Dermis microvascular lymphatic vessel endothelial cell (primary cell): ENCODE measurements at regions not wholly inside any gene's neighbourhood (a gene's known extent, or its start where the extent isn't known, plus 50 kb on each side); places are given as distances from the start of the nearest gene placed in this dataset.

ENCODE experiments used
- DNase-seq, 2 donors: peaks; one replicate each; pipeline versions ENCODE4 v3.0.0 to v3.0.0-alpha.2; 2010; ENCODE audit warnings: low read depth in 2 of 2

DNA sequence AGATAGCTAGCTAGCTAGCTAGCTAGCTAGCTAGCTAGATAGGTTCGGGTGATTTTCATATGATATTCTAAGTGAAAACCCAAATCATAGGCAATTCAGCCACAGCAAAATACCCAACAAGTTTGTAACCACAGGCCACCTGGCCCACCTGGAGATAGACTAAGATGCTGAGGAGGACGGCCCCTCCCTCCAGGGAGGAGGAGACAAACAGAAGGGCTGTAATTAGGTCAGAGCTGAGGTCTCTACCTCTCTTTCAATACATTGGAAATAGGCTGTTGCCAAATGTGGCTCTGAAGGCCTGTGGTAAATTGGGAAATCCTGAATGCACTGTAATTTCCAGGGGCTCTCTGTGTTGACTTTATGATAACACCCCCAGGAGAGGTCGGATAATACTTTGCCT lies 382.2 kb downstream of the FGF9 start:
- no peak for DNase-seq

DNA sequence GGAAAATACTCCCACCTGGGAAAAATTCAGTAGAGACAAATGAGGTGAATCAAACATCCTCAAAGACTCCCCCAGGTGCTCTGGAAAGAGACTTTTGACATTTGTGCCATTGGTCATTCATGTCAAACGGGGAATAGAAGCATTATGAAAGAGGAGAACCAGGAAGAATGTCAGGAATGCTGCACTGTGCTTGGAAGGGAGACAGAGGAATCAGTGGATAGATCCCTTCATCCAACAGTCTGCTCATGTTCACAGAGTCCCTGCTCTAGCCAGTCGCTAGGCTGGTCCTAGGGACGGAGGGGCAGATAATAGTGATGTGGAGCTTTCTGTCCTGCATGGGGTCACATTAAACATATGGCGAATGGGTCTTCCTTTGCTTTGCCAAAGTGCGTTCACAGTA lies 384.4 kb downstream of the FGF9 start:
- no peak for DNase-seq

DNA sequence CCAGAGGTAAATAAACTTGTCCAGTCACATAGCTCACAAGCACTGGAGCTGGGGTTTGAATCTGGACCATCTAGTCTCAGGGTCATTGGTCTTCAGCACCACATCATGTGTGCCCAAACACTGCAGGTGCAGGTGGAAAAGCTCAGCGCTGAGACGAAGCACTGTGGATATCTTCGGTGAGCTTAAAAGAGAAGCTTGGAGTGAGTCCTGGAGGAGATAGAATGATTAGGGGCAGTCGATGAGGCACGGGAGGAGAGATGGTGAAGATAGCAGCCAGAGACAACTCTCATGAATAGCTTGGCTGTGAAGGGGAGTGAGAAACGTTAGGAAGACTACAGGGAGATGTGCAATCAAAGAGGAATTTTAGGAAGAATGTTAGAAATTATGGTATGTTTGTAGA lies 389.3 kb downstream of the FGF9 start:
- DNase-seq = no peak

DNA sequence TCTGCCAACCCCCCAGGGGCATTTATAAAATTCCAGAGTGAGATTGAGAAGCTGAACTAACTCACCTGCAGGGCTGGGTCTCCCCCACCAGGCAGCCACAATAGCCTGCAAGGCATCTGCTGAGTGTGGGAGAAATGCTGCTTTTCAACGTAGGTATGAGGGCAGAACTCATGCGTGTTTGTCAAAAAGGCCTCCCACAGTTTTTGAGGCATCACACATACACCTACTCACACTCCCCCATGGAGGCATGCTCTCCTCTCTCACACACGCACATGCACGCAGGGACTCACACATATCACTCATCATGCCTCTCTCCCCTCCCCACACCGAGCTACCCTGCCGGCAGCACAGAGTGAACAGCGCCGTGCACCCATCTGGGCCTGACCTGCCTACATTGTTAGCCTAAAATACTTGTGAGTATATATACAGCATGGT lies 390.5 kb downstream of the FGF9 start:
- no peak for DNase-seq

DNA sequence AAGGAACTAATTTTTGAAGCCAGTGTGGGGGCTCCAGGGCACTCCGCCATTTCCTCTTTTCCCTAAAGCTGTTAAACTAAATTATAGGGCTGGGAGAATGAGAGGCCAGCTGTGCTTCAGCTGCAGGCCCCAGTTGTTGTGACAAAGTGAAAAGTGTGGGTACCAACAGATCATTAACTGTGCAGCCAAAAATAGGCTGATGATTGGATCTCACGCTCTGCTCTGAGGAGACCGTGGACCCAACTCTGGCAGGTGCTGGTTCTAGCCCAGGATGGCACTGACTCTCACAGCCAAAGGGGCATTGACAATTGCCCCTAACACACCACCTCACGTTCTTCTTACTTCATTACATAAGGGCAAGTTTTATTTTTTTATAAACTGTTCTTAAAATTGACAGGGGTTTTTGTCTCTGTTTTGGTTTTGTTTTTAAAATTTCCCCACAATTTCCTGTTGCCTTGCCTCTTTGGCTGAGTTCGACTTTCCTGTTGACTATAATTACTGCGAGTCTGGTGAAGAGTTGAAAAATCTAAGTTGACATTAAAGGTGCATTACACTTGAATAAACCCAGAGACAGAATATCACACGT lies 391.0 kb downstream of the FGF9 start:
- DNase-seq = no peak

DNA sequence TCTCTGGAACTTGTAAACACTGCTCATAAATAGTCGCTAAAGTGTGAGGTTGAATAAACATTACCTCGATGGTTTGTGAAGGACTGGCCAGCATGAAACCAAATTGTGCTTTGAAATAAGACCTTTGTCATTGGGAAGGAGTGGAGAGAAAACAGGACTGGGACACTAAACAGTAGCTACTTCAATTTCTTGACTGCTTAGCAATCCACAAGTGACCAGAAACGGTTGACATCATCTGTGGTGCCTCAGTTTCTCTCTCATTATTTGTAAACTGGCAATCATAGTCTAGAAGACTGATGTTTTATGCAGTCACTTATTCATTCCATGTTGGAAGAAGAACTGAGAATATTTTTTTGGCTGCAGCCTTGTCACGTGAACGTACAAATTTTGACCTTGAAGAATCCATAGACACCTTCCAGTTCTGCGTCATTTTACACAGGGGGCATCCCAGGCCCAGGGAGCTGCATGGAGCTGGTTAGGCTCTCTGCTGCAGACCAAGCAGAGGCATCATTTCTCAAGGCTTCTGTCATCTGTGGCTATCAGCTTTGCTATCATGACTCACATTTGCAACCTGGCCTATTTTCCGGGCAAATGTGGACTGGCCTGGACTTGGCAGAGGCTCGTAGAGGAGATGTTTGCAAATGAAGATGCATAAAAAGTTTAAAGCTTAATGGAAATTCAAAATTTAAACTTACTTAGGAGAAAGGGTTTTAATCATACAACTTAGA lies 391.8 kb downstream of the FGF9 start:
- no peak for DNase-seq

DNA sequence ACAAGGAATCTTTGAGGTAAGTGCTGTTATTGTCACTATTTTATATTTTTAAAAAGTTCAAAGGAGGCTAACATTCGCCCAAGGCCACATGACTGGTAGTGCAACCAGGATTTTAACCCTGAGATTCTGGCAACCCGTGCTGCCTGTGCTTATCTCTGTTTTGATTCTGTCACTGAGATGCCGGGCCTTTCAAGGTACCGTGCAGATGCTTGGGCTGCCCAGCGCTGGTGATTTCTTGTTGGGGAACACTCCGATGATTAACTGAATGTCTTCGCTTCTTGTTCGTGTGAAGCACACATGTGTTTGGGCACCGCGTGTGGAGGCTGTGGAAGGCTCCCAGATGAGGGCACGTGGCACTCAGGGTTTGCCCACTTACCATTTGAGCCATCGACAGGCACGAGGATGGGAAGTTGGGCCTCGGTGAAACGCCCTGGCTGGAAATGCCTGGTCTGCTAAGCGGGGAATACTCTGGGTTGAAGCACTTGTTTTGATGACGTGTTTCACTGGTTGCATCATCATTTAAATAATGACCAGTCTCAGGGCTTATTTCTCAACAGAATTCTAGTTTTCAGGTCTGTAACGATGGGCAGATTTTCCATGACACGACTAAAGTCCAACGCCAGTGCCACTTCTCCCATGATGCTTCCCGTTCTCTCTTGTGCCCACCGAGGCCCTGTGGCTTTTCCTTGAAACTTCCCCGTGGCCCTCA lies 392.7 kb downstream of the FGF9 start:
- DNase-seq = no peak

DNA sequence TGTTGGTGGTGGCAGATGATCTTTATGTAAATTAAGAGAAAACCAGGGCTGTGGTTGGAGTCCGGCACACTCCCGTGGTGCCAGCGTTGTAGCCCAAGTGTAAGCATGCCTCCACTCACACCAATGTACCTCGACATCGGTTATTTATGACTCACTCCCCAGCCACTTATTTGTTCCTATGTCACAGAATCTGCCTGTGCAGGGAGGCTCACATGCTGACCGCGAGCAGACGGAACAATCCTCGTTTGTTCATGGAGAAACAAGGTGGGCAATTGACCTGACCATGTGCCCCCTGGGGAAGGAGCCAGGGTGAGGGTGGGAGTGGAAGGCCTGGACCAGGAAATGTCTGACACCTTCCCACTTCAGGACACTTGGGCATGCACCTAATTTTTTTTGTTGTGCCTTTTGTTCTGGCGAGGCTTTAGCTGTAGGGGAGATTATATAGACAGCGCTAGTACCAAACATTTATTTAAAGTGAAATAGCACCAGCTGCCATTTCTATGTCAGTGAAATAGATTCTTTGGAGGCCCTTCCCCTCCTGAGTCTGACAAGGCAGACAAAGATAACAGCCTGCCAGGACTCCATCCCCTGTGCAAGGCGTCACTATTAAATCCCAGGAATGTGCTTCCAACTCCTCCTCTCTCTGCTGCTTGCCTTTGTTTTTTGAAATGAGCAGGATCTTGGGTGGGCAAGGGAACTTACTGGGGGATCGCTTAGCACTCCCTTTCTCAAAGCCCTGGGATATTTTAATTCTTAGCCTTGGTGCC lies 394.2 kb downstream of the FGF9 start:
- DNase-seq = no peak

DNA sequence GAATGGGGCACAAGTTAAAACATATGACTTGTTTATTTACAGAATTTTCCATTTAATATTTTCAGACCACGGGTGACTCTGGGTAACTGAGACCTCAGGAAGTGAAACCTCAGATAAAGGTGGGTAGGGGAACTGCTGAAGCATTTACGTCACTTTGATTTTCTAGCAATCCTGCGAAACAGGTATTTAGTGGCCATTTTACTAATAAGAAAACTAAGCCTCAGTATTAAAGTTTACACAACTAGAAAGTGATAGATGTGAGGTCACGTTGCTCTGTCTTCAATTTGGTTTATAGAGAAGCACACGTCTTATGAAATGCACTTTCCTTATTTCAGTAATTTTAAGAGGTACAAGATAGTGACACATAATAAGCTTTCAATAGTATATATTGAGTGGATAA lies 402.8 kb downstream of the FGF9 start:
- no peak for DNase-seq

DNA sequence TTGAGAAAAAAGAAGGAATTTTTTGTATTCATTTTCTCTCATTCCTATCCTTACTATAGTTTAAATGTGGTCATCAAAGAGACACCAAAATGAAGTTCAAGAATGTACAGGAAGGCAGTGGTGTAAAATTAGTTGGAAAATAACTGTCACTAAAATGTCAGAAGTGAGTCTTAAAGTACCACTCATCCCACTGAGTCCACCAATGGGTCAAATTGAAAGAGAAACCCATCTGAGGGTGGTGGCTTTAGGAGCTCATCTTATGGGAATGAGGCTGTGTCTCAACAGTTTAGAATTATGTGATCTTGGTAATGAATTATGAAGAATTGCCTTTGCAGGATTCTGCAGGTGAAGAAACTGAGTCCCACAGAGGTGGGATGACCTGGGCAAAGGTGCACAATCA lies 403.5 kb downstream of the FGF9 start:
- no peak for DNase-seq

DNA sequence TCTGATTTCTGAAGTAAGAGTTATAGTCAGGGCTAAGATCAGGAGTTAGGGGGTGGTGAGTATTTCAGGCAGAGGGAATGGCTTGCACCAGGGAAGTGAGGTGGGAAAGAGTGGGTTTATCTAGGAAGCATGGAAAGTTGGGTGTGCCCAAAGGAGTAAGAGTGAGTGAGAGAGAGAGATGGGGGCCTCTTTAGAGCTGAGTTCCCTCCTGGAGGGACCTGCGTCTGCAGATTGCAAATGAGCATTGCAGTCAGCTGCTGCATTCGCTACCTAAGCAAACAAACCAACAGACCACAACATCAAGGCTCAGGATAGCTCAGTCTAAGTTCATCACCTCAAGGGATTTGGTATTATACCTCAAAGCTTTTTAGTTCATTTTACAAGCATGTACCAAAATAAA lies 405.8 kb downstream of the FGF9 start:
- no peak for DNase-seq

DNA sequence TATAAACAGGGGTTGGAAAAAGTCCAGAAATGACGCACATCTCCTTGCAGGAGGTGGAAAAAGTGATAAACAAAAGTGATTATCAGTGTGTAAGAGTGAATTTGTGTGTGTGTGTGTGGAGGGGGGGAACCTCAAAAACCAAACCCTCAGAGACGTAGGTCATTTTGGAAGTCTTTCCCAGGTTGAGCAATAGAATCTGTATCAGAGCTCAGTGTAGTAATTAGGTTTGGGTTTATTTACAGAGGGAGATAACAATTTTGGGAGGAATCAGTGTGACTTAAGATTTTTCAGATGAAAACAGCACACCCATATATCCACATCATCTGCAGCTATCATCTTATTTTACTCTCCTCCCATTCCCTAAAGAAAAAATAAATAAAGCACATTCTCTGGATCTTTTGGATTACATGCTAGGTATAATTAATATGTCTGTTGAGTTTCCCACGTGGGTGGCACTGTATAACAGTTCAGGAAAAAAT lies 406.4 kb downstream of the FGF9 start:
- no peak for DNase-seq

DNA sequence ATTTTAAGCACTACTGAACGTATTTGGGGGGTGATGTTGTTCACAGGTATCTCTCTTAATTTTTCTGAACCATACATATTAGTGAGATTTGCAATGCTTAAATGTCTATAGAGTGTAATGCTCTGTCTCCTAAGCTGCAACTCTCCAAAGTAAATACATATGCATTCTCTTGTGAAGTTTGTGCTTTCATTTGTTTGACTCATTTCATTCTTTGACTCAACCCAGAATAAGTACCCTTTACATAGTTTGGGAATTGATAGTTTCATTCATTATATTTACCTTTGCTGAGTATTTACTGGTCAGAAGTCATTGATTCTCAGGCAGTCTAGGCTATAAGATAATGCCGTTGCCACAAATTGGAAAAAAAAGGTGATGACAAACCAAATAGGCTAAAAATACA lies 406.9 kb downstream of the FGF9 start:
- no peak for DNase-seq

DNA sequence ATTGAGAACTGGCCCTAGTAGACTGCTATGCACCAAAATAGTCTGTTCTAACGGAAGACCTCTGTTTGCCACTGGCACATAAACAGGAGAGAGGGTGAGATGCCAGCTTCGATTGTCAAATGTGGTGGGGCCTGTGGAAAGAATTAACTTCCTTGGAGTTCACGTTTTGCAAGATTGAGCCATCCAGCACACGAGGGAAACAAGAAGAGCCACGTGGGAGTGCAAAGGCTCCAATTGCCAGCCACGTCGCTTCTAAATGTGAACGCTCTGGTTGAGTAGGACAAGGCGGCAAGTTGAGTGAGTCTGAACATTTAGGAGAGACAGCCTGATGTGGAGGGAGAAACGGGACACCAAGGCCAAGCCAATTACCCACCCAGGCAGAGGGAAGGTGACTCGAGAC lies 409.1 kb downstream of the FGF9 start:
- no peak for DNase-seq

DNA sequence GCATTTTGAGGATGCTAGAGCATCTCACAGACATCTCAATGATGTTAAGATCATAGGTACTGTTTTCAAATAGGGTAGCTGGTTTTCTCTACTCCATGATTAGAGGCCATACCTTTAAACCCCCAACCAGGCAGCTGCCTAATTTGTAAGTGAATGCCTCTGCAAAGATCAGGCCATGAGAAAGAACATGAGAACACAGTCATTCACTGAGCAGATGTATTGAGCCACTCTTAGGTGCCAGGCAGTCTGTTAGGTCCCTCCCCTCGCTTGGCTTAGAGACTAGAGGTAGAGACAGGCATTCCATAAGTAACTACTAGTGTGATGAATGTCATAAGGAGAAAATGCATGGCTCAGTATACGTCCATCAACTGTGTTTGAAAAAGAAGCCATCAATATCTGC lies 410.0 kb downstream of the FGF9 start:
- no peak for DNase-seq

DNA sequence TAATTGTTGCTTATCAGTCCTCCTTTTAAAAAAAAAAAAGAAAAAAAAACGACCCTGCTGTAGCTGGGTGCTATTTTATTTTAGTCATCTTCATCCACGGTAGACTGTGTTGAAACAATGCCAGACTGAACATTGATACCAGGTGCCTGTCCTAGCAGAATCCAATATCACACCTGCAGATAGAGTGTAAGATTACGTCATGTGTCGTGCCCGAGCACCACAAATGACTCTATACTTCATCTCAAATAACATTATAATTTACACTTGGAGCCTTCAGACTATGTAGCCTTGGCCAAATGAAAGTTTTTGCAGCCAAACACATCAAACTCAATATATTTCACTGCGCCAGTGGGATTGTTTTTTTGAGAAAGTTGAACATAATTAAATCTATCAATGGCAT lies 410.6 kb downstream of the FGF9 start:
- DNase-seq = no peak

DNA sequence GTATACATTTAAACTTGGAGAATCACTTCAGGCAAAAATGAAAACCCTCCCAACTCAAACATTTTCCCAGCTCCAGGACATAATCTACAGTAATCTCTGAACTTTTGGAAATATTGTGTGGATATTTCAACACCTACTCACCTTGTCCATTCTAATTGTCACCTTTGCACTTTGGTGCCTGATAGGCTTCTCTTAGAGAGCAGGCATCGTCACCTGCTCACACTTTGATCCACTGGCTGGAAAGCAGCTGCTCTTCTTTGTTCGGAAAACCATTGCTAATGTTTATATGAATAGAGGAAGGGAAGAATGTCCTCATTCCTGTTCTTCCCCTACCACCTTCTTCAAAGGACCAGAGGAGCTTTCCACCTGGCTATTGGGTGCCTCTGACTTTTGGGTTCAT lies 411.2 kb downstream of the FGF9 start:
- DNase-seq = no peak

DNA sequence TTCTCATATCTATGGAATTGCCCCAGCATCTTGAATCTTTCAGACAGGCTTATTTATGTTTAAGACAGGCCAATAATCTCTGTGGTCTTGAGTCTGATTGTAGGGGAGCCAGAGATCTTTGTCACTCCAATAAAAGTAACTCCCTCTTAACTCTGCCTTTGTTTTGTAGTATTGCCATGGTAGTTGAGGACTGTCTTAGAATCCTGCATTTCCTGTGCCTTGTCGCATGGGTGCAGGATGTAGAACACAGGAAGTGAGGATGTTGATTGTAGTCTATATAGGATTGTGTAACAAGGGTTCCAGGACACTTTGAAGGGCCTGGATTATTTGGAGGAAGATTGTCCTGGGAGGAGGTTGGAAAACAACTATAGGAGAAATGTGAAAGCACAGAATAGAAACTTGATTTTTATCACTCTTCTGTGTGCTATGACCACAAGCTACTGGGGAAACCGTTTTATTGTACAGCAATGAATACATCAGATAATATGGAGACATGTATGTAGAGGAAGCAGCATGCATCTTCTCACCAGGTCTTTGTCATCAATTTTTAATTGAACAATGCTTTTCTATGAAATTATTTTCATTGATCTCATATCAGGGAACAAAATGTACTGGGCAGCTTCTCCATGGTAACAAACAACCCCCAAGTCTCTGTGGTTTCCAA lies 411.7 kb downstream of the FGF9 start:
- DNase-seq = no peak

DNA sequence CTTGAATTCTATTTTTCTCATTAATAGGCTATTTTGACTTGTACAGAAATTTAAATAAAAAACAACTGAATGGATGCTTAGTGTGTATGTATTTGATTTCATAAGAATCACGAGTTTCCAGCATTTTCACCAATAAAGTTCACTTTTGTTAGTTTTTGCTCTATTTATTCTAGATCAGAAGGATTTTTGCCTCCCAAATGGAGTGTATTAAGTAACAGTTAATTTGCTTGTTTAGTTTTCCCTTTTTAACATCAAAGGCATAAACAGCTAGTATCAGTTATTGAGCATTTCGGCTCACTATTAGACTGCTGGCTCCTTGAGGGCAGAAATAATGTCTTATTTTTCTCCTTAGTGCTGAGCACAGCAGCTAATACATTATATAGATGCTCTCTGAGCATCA lies 414.1 kb downstream of the FGF9 start:
- no peak for DNase-seq

DNA sequence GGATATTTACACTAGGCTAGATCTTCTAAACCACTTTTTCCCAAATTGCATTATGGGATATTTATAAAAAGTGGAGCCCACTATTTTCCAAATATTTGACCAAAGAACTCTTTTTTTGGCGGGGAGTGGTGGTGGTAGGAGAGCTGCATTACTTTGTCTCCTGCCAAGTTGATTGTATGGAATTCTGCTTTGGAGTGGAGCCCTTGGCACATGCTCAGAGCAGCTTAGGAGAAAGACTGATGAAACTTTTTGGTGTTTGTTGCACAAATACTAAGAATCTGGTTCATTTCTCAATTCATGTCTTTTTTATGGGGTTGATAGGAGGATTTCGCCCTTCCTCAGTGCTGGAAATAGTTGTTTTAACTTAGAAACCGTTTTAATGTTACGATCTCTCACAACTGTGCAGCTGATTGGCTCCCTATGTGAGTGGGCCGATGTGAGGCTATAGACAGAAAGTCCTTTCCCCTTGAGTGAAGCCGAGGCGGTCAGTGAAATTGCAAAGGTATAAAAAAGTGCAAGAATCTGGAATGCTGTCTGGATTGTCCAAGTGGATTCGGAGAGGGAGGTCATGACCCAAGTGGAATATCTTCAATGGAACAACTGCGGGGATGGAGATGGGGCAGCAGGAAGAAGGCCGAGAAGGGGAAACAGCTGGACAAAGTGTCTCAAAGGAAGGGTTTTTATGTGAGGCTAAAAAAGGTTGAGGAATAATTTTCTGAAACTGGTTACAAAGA lies 415.9 kb downstream of the FGF9 start:
- DNase-seq = no peak

DNA sequence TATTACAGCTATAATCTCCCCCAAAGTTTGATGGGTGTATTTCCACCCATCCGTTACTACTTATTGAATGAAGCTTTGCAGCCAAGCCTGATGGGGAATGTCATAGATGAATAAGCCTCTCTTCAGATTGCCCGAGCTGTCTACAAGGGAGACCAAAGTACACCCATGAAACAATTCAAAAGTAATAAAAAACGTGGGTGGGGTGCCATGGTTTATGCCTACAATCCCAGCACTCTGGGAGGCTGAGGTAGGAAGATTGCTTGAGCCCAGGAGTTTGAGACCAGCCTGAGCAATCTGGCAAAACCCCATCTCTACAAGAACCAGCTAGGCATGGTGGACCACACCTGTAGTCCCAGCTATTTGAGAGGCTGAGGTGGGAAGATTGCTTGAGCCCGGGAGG lies 419.2 kb downstream of the FGF9 start:
- DNase-seq = no peak
